Lung (tissue), 11 donors: ENCODE measurements at regions not wholly inside any gene's neighbourhood (a gene's known extent, or its start where the extent isn't known, plus 50 kb on each side); places are given as distances from the start of the nearest gene placed in this dataset.

Experiments used
- ATAC-seq: fragments of 200-7000 bp; cut with Tn5 transposase; one replicate; pipeline ENCODE4 v1.9.1; 2020; ENCODE audit warnings: moderate number of reproducible peaks; ENCODE audit not compliant: insufficient read depth, low FRiP score
- DNase-seq, 3 donors: peaks; one replicate each; pipeline ENCODE4 v3.0.0-alpha.2; 2013 to 2017
- H3K27ac ChIP-seq, 2 donors: one replicate each; pipeline ENCODE4 v1.5.1; 2013; ENCODE audit warnings: mild to moderate bottlenecking in 2 of 2, moderate library complexity in 2 of 2, control low read depth in 1 of 2, inconsistent platforms in 1 of 2, low read depth in 1 of 2, low read length in 1 of 2
- H3K27me3 ChIP-seq, 3 donors: one replicate each; pipeline ENCODE4 v1.5.1; 2013; ENCODE audit warnings: low read length in 2 of 3; ENCODE audit not compliant: control insufficient read depth in 3 of 3, insufficient read depth in 3 of 3
- H3K36me3 ChIP-seq, 4 donors: one replicate each; pipeline ENCODE4 v1.5.1; 2013; ENCODE audit warnings: low read length in 4 of 4, mild to moderate bottlenecking in 1 of 4, moderate library complexity in 1 of 4; ENCODE audit not compliant: control insufficient read depth in 4 of 4, insufficient read depth in 4 of 4
- H3K4me1 ChIP-seq, 5 donors: one replicate each; pipeline ENCODE4 v1.5.1; 2013; ENCODE audit warnings: low read length in 5 of 5, mild to moderate bottlenecking in 2 of 5, moderate library complexity in 1 of 5; ENCODE audit not compliant: control insufficient read depth in 5 of 5, insufficient read depth in 5 of 5
- H3K4me3 ChIP-seq: one replicate; pipeline ENCODE4 v1.5.1; 2013; ENCODE audit warnings: mild to moderate bottlenecking, control low read depth, moderate library complexity
- H3K9ac ChIP-seq, 2 donors: one replicate each; pipeline ENCODE4 v1.5.1; 2013; ENCODE audit warnings: low read length in 2 of 2, control low read depth in 1 of 2; ENCODE audit not compliant: insufficient read depth in 1 of 2
- H3K9me3 ChIP-seq, 4 donors: one replicate each; pipeline ENCODE4 v1.5.1; 2013; ENCODE audit warnings: low read length in 3 of 4, mild to moderate bottlenecking in 1 of 4, moderate library complexity in 1 of 4; ENCODE audit not compliant: control insufficient read depth in 4 of 4, insufficient read depth in 3 of 4
- CTCF ChIP-seq: IDR thresholded peaks from 2 replicates; pipeline ENCODE4 v1.5.1; 2012; ENCODE audit warnings: mild to moderate bottlenecking; ENCODE audit errors: control extremely low read depth, extremely low read depth
- WGBS, 2 donors: extraction: QIAGEN DNeasy Blood & Tissue Kit; methylation state at CpG; one replicate each; pipeline ENCODE4 v1.1.7; 2013; 5-methylcytosine and 5-hydroxymethylcytosine counted together
- donor health status: control.
- donor health status: control.
- donor health status: Bipolar disorder and iron deficiency.
- donor health status: healthy.
- donor health status: DM: yes; HTN: yes; CAD: no.

GRCh38 chr1:218624052-218624451 is 278.9 kb downstream of the TGFB2 start:
- WGBS, 2 donors = 80 to 86% methylated on average over 2 of the region's 2 CpGs
- DNase-seq = no peak
- Histone ChIP-seq H3K9me3 (peaks cover 0 to 2% (median 0%) of the 10 kb centered on the region in 4 donors), H3K36me3 (no peaks in the 10 kb centered on the region), H3K27ac (no peak overlapping the region), H3K27me3 (no peaks in the 10 kb centered on the region), H3K4me1 (no peaks in the 10 kb centered on the region), H3K4me3 (no peak overlapping the region), H3K9ac (no peak overlapping the region)
- TF ChIP-seq CTCF = no peak
- no peak for ATAC-seq

GRCh38 chr1:218625393-218625792 is 280.3 kb downstream of the TGFB2 start:
- WGBS, 2 donors = 74 to 90% methylated on average over 2 of the region's 2 CpGs
- H3K27me3 ChIP-seq = no peaks in the 10 kb centered on the region
- H3K9ac ChIP-seq = no peak overlapping the region
- no peak for TF ChIP-seq CTCF
- no peaks in the 10 kb centered on the region for H3K36me3 ChIP-seq
- peaks cover 0 to 2% (median 0%) of the 10 kb centered on the region in 4 donors for H3K9me3 ChIP-seq
- DNase-seq (no peak), ATAC-seq (no peak)
- H3K4me3 ChIP-seq = no peak overlapping the region
- H3K27ac ChIP-seq = no peak overlapping the region
- no peaks in the 10 kb centered on the region for H3K4me1 ChIP-seq

- Histone ChIP-seq H3K9me3 (peaks cover 0 to 6% (median 0%) of the 10 kb centered on the region in 4 donors), H3K27ac (no peak overlapping the region), H3K4me1 (peaks cover 0 to 2% (median 0%) of the 10 kb centered on the region in 5 donors), H3K27me3 (no peaks in the 10 kb centered on the region), H3K36me3 (no peaks in the 10 kb centered on the region), H3K4me3 (no peak overlapping the region), H3K9ac (no peak overlapping the region)
- TF ChIP-seq CTCF = no peak
- 85 to 87% methylated on average over 9 of the region's 9 CpGs for WGBS, 2 donors
- ATAC-seq (no peak), DNase-seq (peak in 2 of 3 donors; percentile 24 to 63)
Observed at GRCh38 chr1:218633238-218633988, 288.3 kb downstream of the TGFB2 start.
